GM18519 (cell line): ENCODE measurements at regions not wholly inside any gene's neighbourhood (a gene's known extent, or its start where the extent isn't known, plus 50 kb on each side); places are given as distances from the start of the nearest gene placed in this dataset.
"Not testable (repeated sequence)": the region's sequence is repeated elsewhere in the genome, so short reads cannot be mapped to it uniquely, and the experiment has no call there.

ENCODE experiments used
- ATAC-seq: cut with Tn5 transposase; IDR thresholded peaks from one replicate; pipeline ENCODE4 v1.9.1; 2021; ENCODE audit warnings: mild to moderate bottlenecking, moderate library complexity; ENCODE audit not compliant: unreplicated experiment, low FRiP score

- no peak for ATAC-seq
Measured at GRCh38 chr1:95653618-95654017, 419.6 kb downstream of the RWDD3 start.

- no peak for ATAC-seq
Measured at GRCh38 chr1:95655321-95656020, 421.5 kb downstream of the RWDD3 start.

- ATAC-seq, result no peak
Measured at GRCh38 chr1:95657248-95657647, 423.2 kb downstream of the RWDD3 start.

- no peak for ATAC-seq
Measured at GRCh38 chr1:95659166-95659565, 425.2 kb downstream of the RWDD3 start.

GRCh38 chr1:95659588-95659987, 425.6 kb downstream of the RWDD3 start:
- no peak for ATAC-seq

- no peak for ATAC-seq
Measured at GRCh38 chr1:95660736-95661135, 426.7 kb downstream of the RWDD3 start.

- ATAC-seq, result not testable (repeated sequence)
Measured at GRCh38 chr1:95663530-95663929, 429.5 kb downstream of the RWDD3 start.

GRCh38 chr1:95668165-95668564, 434.2 kb downstream of the RWDD3 start:
- ATAC-seq, result no peak

- ATAC-seq, result not testable (repeated sequence)
Measured at GRCh38 chr1:95669638-95670037, 435.6 kb downstream of the RWDD3 start.

GRCh38 chr1:95671098-95671497, 437.1 kb downstream of the RWDD3 start:
- no peak for ATAC-seq

- no peak for ATAC-seq
Measured at GRCh38 chr1:95679262-95679661, 445.3 kb downstream of the RWDD3 start.

- ATAC-seq, result no peak
Measured at GRCh38 chr1:95685081-95685480, 451.1 kb downstream of the RWDD3 start.

- no peak for ATAC-seq
Measured at GRCh38 chr1:95686217-95686616, 452.2 kb downstream of the RWDD3 start.

GRCh38 chr1:95699149-95699953, 465.3 kb downstream of the RWDD3 start:
- no peak for ATAC-seq

- ATAC-seq, result no peak
Measured at GRCh38 chr1:95701450-95702173, 467.6 kb downstream of the RWDD3 start.

- ATAC-seq, result no peak
Measured at GRCh38 chr1:95703046-95703445, 469.0 kb downstream of the RWDD3 start.

- ATAC-seq, result no peak
Measured at GRCh38 chr1:95716097-95716496, 482.1 kb downstream of the RWDD3 start.

- ATAC-seq, result no peak
Measured at GRCh38 chr1:95716550-95716949, 482.5 kb downstream of the RWDD3 start.

- no peak for ATAC-seq
Measured at GRCh38 chr1:95723346-95723745, 489.3 kb downstream of the RWDD3 start.

- ATAC-seq, result no peak
Measured at GRCh38 chr1:95728841-95729240, 494.8 kb downstream of the RWDD3 start.

- ATAC-seq, result no peak
Measured at GRCh38 chr1:95730986-95731385, 497.0 kb downstream of the RWDD3 start.
